ENCODE measurements at regions not wholly inside any gene's neighbourhood (a gene's known extent, or its start where the extent isn't known, plus 50 kb on each side); places are given as distances from the start of the nearest gene placed in this dataset.

GRCh38 chr10:69685802-69686585 is 55.9 kb downstream of the FAM241B start:
- no peak for DNase-seq (ENCODE audit: low read depth, low spot score)
- Histone ChIP-seq H3K79me2 (ENCODE audit: control insufficient read depth, insufficient read depth, low read length) (no peaks in the 10 kb centered on the region), H3K27me3 (replicated peaks in 1 of 2; ENCODE audit: control insufficient read depth in 2 of 2, insufficient read depth in 2 of 2, low read length in 1 of 2) (peaks cover 0 to 6% of the 10 kb centered on the region in 2 experiments; a peak in 2 of 4 replicates), H3K4me3 (no peak overlapping the region), H3K36me3 (ENCODE audit: control insufficient read depth in 2 of 2, insufficient read depth in 2 of 2, low read length in 1 of 2) (no peaks in the 10 kb centered on the region), H4K20me1 (ENCODE audit: control insufficient read depth, insufficient read depth) (no peaks in the 10 kb centered on the region), H3K9me3 (replicated peaks; ENCODE audit: control insufficient read depth, insufficient read depth, low read length) (no peaks in the 10 kb centered on the region), H3K9ac (ENCODE audit: control insufficient read depth, insufficient read depth, low read length) (no peak overlapping the region), H2AFZ (ENCODE audit: control insufficient read depth, low read depth, low read length) (no peak overlapping the region), H3K27ac (ENCODE audit: control insufficient read depth, insufficient read depth) (no peak overlapping the region), H3K4me1 (ENCODE audit: control insufficient read depth, insufficient read depth, low read length) (no peaks in the 10 kb centered on the region), H3K4me2 (ENCODE audit: control insufficient read depth, insufficient read depth) (no peak overlapping the region)
- RAD21 ChIA-PET (ENCODE audit: unreplicated experiment), result no interaction called here
- CTCF ChIA-PET, result no interaction called here
- in situ Hi-C loops (cut with MboI) (no loop called here), intact Hi-C loops (cut with micrococcal nuclease; ENCODE audit: unreplicated experiment) (no loop called here)
- no TSS peak for BruUV-seq (replicated peaks)
- SMC1A ChIA-PET (ENCODE audit: uncharacterized antibody, unreplicated experiment), result no interaction called here
- no peak for TF ChIP-seq ZBTB33 (IDR thresholded peaks at IDR 0.05)
- TF ChIP-seq, protein P1, sequence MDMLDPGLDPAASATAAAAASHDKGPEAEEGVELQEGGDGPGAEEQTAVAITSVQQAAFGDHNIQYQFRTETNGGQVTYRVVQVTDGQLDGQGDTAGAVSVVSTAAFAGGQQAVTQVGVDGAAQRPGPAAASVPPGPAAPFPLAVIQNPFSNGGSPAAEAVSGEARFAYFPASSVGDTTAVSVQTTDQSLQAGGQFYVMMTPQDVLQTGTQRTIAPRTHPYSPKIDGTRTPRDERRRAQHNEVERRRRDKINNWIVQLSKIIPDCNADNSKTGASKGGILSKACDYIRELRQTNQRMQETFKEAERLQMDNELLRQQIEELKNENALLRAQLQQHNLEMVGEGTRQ (IDR thresholded peaks at IDR 0.05; ENCODE audit: borderline replicate concordance, low read depth, low read length), result no peak
- TF ChIP-seq TCF3 (IDR thresholded peaks at IDR 0.05; ENCODE audit: borderline replicate concordance, insufficient read depth, low read depth, low read length), result no peak
- no peak for TF ChIP-seq MYB (IDR thresholded peaks at IDR 0.05; ENCODE audit: borderline replicate concordance, low read depth, low read length)
- POLR2A ChIA-PET, result no interaction called here
- WGBS (ENCODE audit: insufficient coverage, insufficient replicate concordance, low lambda C conversion rate, missing lambda C conversion rate), result 30% methylated on average over 17 of the region's 18 CpGs
- ATAC-seq, result no peak
- no peak for FAIRE-seq
